H1 (cell line): ENCODE measurements at regions not wholly inside any gene's neighbourhood (a gene's known extent, or its start where the extent isn't known, plus 50 kb on each side); places are given as distances from the start of the nearest gene placed in this dataset.

Experiments used
- CTCF ChIP-seq, 3 experiments: IDR thresholded peaks; 1 replicate in 2 of 3; 2 replicates in 1 of 3; pipeline versions ENCODE4 v1.5.1 to v1.6.1; 2011; ENCODE audit warnings: low read length in 3 of 3, mild to moderate bottlenecking in 3 of 3, inconsistent platforms in 2 of 3, low read depth in 1 of 3, moderate library complexity in 1 of 3; ENCODE audit not compliant: insufficient read depth in 1 of 3; ENCODE audit errors: control extremely low read depth in 1 of 3
- EZH2 ChIP-seq: fragments of 200-600 bp; sonication (generic); IDR thresholded peaks from 2 replicates; pipeline ENCODE4 v1.7.1; 2012; ENCODE audit warnings: low read depth, mild to moderate bottlenecking, moderate library complexity, low read length, inconsistent platforms; ENCODE audit not compliant: severe bottlenecking
- HDAC2 ChIP-seq, 2 experiments: fragments of 300-600 bp in 1 of 2; sonication (generic) in 1 of 2; IDR thresholded peaks; 2 replicates each; pipeline ENCODE4 v1.6.1; 2011 to 2012; ENCODE audit warnings: low read depth in 2 of 2, low read length in 2 of 2, mild to moderate bottlenecking in 2 of 2, moderate library complexity in 2 of 2, borderline replicate concordance in 1 of 2, inconsistent platforms in 1 of 2
- JUND ChIP-seq: IDR thresholded peaks from 2 replicates; pipeline ENCODE4 v1.6.1; 2011; ENCODE audit warnings: mild to moderate bottlenecking, improper control_type of control experiment, low read length
- POLR2A ChIP-seq, 2 experiments: IDR thresholded peaks; 1 replicate in 1 of 2; 2 replicates in 1 of 2; pipeline ENCODE4 v1.6.1; 2011; ENCODE audit warnings: low read depth in 2 of 2, low read length in 2 of 2, mild to moderate bottlenecking in 2 of 2; ENCODE audit errors: control extremely low read depth in 1 of 2
- SUZ12 ChIP-seq: fragments of 200-600 bp; sonication (generic); IDR thresholded peaks from 2 replicates; pipeline ENCODE4 v1.6.1; 2012; ENCODE audit warnings: mild to moderate bottlenecking, inconsistent platforms, low read length, moderate library complexity, mixed read lengths
- YY1 ChIP-seq: IDR thresholded peaks from 2 replicates; pipeline ENCODE4 v1.6.1; 2011; ENCODE audit warnings: low read depth, mild to moderate bottlenecking, low read length

GRCh38 chr4:177798161-177798560 is 355.9 kb upstream of the AGA start:
- TF ChIP-seq YY1 (no peak), SUZ12 (no peak), EZH2 (no peak), JUND (no peak), CTCF (IDR thresholded peaks at IDR 0.05; ENCODE audit: control extremely low read depth in 1 of 3, insufficient read depth in 1 of 3, low read depth in 1 of 3, low read length in 3 of 3) (no peak), HDAC2 (IDR thresholded peaks at IDR 0.05; ENCODE audit: borderline replicate concordance in 1 of 2, low read depth in 2 of 2, low read length in 2 of 2) (no peak), POLR2A (IDR thresholded peaks at IDR 0.05; ENCODE audit: control extremely low read depth in 1 of 2, low read depth in 2 of 2, low read length in 2 of 2) (no peak)
